Ishikawa (cell line): ENCODE measurements at regions not wholly inside any gene's neighbourhood (a gene's known extent, or its start where the extent isn't known, plus 50 kb on each side); places are given as distances from the start of the nearest gene placed in this dataset.

Source experiments
- CEBPB ChIP-seq: IDR thresholded peaks from 2 replicates; pipeline ENCODE4 v1.6.1; 2012
- CREB1 ChIP-seq: IDR thresholded peaks from 2 replicates; pipeline ENCODE4 v1.6.1; 2012; ENCODE audit warnings: low read depth
- EGR1 ChIP-seq: IDR thresholded peaks from 2 replicates; pipeline ENCODE4 v1.6.1; 2012
- EP300 ChIP-seq: IDR thresholded peaks from 2 replicates; pipeline ENCODE4 v1.6.1; 2012; ENCODE audit warnings: borderline replicate concordance
- FOXM1 ChIP-seq: IDR thresholded peaks from 2 replicates; pipeline ENCODE4 v1.6.1; 2012; ENCODE audit warnings: low read depth, borderline replicate concordance
- NFIC ChIP-seq: IDR thresholded peaks from 2 replicates; pipeline ENCODE4 v1.6.1; 2012
- RAD21 ChIP-seq: IDR thresholded peaks from 2 replicates; pipeline ENCODE4 v1.6.1; 2012; ENCODE audit warnings: low read depth
- TAF1 ChIP-seq: IDR thresholded peaks from 2 replicates; pipeline ENCODE4 v1.6.1; 2012; ENCODE audit warnings: low read depth, mild to moderate bottlenecking
- TCF12 ChIP-seq: IDR thresholded peaks from 2 replicates; pipeline ENCODE4 v1.6.1; 2012; ENCODE audit warnings: low read depth
- TEAD4 ChIP-seq: IDR thresholded peaks from 2 replicates; pipeline ENCODE4 v1.6.1; 2012
- YY1 ChIP-seq: IDR thresholded peaks from 2 replicates; pipeline ENCODE4 v1.6.1; 2012; ENCODE audit warnings: low read depth
- ZBTB7A ChIP-seq: IDR thresholded peaks from 2 replicates; pipeline ENCODE4 v1.6.1; 2012; ENCODE audit warnings: low read depth
- TF ChIP-seq, protein P1 (sequence below): IDR thresholded peaks from 2 replicates; pipeline ENCODE4 v1.6.1; 2012; ENCODE audit warnings: low read depth, mild to moderate bottlenecking
- TF ChIP-seq, protein P2 (sequence below): IDR thresholded peaks from 2 replicates; pipeline ENCODE4 v1.6.1; 2012
- TF ChIP-seq, protein P3 (sequence below): IDR thresholded peaks from 2 replicates; pipeline ENCODE4 v1.6.1; 2012

DNA sequence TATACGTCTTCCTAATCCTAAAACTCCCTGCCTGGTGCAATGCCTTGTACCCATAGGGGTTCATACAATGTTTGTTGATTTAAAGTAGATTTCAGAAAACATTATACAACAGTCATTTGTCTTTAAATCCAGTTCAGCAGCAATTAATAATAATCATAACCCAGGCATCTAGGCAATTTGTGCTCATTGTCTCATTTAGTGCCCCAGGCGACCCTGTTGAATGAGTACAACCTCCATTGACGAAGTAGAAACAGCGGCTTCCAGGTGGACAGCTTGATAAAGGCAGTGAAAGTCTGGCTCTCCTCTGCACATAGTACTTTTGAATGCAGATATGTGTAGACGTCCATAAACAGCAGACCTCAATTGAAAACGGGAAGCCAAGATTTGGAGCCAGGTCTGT lies 82.9 kb upstream of the CPM start:
- TF ChIP-seq, protein P1, sequence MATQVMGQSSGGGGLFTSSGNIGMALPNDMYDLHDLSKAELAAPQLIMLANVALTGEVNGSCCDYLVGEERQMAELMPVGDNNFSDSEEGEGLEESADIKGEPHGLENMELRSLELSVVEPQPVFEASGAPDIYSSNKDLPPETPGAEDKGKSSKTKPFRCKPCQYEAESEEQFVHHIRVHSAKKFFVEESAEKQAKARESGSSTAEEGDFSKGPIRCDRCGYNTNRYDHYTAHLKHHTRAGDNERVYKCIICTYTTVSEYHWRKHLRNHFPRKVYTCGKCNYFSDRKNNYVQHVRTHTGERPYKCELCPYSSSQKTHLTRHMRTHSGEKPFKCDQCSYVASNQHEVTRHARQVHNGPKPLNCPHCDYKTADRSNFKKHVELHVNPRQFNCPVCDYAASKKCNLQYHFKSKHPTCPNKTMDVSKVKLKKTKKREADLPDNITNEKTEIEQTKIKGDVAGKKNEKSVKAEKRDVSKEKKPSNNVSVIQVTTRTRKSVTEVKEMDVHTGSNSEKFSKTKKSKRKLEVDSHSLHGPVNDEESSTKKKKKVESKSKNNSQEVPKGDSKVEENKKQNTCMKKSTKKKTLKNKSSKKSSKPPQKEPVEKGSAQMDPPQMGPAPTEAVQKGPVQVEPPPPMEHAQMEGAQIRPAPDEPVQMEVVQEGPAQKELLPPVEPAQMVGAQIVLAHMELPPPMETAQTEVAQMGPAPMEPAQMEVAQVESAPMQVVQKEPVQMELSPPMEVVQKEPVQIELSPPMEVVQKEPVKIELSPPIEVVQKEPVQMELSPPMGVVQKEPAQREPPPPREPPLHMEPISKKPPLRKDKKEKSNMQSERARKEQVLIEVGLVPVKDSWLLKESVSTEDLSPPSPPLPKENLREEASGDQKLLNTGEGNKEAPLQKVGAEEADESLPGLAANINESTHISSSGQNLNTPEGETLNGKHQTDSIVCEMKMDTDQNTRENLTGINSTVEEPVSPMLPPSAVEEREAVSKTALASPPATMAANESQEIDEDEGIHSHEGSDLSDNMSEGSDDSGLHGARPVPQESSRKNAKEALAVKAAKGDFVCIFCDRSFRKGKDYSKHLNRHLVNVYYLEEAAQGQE = no peak
- no peak for TF ChIP-seq TCF12
- no peak for TF ChIP-seq YY1
- no peak for TF ChIP-seq NFIC
- TF ChIP-seq TEAD4 = no peak
- no peak for TF ChIP-seq EP300
- TF ChIP-seq ZBTB7A = no peak
- TF ChIP-seq, protein P2, sequence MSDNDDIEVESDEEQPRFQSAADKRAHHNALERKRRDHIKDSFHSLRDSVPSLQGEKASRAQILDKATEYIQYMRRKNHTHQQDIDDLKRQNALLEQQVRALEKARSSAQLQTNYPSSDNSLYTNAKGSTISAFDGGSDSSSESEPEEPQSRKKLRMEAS = no peak
- TF ChIP-seq EGR1 = no peak
- TF ChIP-seq, protein P3, sequence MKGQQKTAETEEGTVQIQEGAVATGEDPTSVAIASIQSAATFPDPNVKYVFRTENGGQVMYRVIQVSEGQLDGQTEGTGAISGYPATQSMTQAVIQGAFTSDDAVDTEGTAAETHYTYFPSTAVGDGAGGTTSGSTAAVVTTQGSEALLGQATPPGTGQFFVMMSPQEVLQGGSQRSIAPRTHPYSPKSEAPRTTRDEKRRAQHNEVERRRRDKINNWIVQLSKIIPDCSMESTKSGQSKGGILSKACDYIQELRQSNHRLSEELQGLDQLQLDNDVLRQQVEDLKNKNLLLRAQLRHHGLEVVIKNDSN = no peak
- no peak for TF ChIP-seq RAD21
- TF ChIP-seq TAF1 = no peak
- no peak for TF ChIP-seq CEBPB
- no peak for TF ChIP-seq FOXM1
- no peak for TF ChIP-seq CREB1

DNA sequence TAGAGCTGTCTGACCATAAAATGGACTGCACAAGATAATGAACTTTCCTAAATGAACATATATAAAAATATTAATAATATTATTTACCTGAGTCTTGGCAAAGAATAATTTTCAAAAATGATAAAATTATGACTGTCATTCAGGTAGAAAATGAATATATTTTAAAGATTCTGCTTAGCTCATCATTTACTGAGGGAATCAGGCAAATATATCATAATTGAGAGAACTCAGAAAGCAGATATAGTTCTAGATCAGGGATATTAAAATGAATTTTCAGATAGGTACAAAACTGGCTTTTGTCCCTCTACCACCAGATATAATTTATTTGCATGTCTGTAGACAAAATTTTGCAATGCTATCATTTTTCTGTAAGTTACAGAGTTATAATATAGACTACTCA lies 86.1 kb upstream of the CPM start:
- TF ChIP-seq, protein P2 = no peak
- no peak for TF ChIP-seq TAF1
- no peak for TF ChIP-seq NFIC
- no peak for TF ChIP-seq CREB1

DNA sequence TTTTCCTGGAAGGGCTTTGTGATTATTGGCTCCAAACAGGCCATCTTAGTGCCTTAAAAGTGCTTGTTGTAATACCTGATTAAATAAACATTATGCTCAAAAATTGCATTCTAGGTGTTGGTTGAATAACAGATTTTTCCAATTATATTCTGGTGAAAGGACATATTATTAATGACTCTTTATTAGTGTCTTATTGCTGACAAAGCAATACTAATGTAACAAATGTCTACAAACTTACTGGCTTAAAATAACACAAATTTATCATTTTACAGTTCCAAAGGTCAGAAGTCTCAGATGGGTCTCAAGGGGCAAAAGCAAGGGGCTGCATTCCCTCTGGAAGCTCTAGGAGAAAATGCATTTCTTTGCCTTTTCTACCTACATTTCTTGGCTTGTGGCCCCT lies 86.9 kb upstream of the CPM start:
- TF ChIP-seq CEBPB (no peak), NFIC (no peak), EP300 (no peak), TCF12 (no peak), YY1 (no peak), RAD21 (no peak), TEAD4 (no peak), ZBTB7A (no peak), CREB1 (no peak), EGR1 (no peak), FOXM1 (no peak), TAF1 (no peak)
- TF ChIP-seq, protein P3 = no peak
- TF ChIP-seq, protein P1 = no peak
- TF ChIP-seq, protein P2 = no peak

DNA sequence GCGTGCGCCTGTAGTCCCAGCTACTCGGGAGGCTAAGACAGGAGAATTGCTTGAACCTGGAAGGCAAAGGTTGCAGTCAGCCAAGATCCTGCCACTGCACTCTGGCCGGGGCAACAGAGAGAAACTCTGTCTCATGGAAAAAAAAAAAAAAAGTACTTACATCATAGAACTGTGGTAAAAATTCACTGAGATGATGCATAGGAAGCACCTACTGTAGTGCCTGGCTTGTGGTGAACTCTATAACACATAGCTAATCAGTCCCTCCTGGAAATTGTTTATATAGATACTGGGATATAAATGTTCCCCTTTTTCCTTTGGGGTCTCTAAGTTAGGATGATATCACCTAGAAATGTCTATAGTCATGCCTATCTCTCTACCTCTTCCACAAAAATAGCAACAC lies 89.7 kb upstream of the CPM start:
- TF ChIP-seq RAD21 (no peak), EGR1 (no peak), NFIC (no peak), YY1 (no peak), CEBPB (no peak), CREB1 (no peak), ZBTB7A (no peak), EP300 (no peak), TCF12 (no peak), TEAD4 (no peak), TAF1 (no peak), FOXM1 (no peak)
- TF ChIP-seq, protein P3 = no peak
- TF ChIP-seq, protein P2 = no peak
- TF ChIP-seq, protein P1 = no peak
